ENCODE measurements at regions not wholly inside any gene's neighbourhood (a gene's known extent, or its start where the extent isn't known, plus 50 kb on each side); places are given as distances from the start of the nearest gene placed in this dataset.

DNA sequence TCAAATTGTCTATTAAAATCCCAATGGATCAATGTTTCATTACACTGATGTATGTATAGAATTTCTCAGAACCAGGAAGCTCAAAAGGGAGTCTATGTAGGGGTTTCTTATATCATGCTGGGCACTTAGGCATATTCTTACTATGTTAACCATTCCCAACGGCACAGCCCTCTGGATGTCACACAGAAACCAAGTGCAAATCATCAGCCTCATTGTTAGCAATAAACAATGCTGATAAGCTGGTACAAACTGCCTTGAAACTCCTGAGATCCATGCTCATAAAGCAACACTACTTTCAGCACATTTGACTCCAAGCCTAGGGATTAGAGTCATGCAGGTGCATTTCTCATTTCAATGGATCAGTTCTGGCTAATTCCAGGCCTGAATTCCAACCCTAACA is 730.2 kb upstream of the SLC39A10 start:
- no peak for TF ChIP-seq CTCF (IDR thresholded peaks at IDR 0.05; ENCODE audit: insufficient read depth, missing control alignments)

DNA sequence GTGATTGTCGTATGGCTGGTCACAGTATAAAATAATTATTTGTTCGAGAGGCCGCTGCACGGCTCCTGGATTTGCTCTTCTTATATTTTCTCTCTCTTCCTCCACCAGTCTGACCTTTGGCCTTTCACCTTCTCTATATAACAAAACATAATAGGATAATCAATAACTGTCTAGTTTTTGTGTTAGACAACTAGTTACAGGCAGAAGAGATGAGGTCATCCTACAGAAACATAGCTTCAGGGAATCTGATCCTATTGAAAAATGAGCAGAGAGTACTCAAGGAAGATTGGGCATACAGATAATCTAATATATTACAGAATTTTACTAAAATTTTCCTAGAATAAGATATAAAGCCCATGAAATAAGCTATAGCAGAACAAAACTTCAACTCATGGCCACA is 731.3 kb upstream of the SLC39A10 start:
- no peak for TF ChIP-seq CTCF (IDR thresholded peaks at IDR 0.05; ENCODE audit: insufficient read depth, missing control alignments)
- no peak for FAIRE-seq

More for the DNA sequence above, 730.2 kb upstream of the SLC39A10 start:
- DNase-seq (ENCODE audit: insufficient read length, low spot score) (no peak), FAIRE-seq (no peak)

DNA sequence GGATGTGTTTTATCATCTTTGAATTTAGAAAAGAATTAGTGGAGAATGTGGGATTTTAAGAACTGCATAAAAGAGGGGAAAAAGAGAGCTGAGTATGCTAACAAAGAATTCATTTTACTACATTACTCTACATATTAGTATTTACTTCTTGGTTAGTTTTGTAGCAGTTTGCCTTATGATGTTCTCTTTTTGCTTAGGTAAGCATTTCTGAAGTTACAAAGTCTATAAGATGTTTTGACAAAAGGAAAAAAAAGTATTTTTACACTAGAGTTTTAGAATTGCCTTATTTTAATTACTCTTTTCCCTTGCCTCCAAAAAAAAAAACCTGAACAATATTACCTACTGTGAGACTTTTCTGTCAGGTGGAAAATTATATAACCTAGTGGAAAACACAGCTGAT is 739.5 kb upstream of the SLC39A10 start:
- no peak for TF ChIP-seq CTCF (IDR thresholded peaks at IDR 0.05; ENCODE audit: insufficient read depth, missing control alignments)
- no peak for FAIRE-seq
- no peak for DNase-seq (ENCODE audit: insufficient read length, low spot score)

More for the DNA sequence above, 731.3 kb upstream of the SLC39A10 start:
- no peak for DNase-seq (ENCODE audit: insufficient read length, low spot score)

- TF ChIP-seq CTCF (IDR thresholded peaks at IDR 0.05; ENCODE audit: insufficient read depth, missing control alignments) = no peak
- DNase-seq (ENCODE audit: insufficient read length, low spot score) = no peak
- FAIRE-seq = no peak
Observed at GRCh38 chr2:194915485-194915884, 741.5 kb upstream of the SLC39A10 start.

DNA sequence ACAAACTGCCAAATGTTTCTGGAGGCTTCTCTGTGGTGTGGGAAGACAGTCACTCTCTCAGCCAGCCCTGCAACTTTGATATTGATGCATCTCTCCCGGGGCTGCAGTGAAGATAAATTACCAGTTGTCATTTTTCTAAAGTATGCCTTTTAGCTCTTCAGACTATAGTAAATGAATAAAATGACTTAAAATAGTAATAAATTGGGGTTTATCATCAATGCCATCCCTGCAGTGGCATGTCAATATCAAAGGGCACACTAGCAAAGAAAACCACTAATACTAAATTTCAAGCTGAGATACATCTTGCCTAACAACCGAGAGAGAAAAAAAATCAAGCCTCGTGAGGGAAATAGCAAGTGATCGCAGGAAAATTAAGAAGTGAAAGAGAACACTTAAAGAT is 749.5 kb upstream of the SLC39A10 start:
- no peak for TF ChIP-seq CTCF (IDR thresholded peaks at IDR 0.05; ENCODE audit: insufficient read depth, missing control alignments)
- FAIRE-seq (no peak), DNase-seq (ENCODE audit: insufficient read length, low spot score) (no peak)

- DNase-seq (ENCODE audit: insufficient read length, low spot score) (no peak), FAIRE-seq (no peak)
- no peak for TF ChIP-seq CTCF (IDR thresholded peaks at IDR 0.05; ENCODE audit: insufficient read depth, missing control alignments)
Observed at GRCh38 chr2:194896871-194897270, 760.2 kb upstream of the SLC39A10 start.

DNA sequence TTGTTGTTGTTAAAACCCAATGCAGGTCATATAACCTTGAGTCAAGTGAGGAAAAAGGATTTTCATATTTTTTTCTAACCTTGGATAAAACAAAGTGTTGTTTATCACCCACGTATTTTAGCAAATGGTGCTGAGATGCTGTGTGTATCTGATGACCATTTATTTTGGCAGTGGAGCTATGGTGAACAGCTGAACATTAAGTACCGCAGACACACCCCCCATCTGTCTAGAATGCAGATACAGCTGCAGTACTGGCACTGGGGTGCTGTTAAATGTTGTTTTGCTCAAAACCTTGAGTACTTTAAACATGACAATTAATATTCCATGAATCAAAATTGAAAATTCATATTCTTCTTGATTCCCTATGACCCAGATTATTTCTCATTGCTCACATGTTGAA is 773.3 kb upstream of the SLC39A10 start:
- TF ChIP-seq CTCF (IDR thresholded peaks at IDR 0.05; ENCODE audit: insufficient read depth, missing control alignments) = no peak
- no peak for FAIRE-seq
- no peak for DNase-seq (ENCODE audit: insufficient read length, low spot score)

Data from D721Med (cell line).